ENCODE measurements at regions not wholly inside any gene's neighbourhood (a gene's known extent, or its start where the extent isn't known, plus 50 kb on each side); places are given as distances from the start of the nearest gene placed in this dataset.
"Not testable (repeated sequence)": the region's sequence is repeated elsewhere in the genome, so short reads cannot be mapped to it uniquely, and the experiment has no call there.

DNA sequence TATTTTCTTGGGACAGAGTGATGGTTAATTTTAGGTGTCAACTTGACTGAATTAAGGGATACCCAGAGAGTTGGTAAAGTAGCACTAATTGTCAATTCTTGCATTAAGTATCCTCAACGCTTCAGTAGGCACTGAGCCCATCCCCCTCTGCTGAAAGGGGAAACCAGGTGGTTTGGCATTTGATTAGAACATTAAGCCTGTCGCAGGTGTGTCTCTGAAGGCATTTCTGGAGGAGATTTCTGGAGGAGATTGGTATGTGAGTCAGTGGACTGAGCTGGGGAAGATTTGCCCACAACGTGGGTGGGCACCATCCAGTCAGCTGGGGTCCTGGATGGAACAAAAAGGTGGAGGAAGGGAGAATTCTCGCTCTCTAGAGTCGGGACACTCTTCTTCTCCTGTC is 119.8 kb downstream of the RFX6 start:
- no peak for DNase-seq
- H3K36me3 ChIP-seq, result no peaks in the 10 kb centered on the region
- H3K4me1 ChIP-seq, result no peaks in the 10 kb centered on the region

DNA sequence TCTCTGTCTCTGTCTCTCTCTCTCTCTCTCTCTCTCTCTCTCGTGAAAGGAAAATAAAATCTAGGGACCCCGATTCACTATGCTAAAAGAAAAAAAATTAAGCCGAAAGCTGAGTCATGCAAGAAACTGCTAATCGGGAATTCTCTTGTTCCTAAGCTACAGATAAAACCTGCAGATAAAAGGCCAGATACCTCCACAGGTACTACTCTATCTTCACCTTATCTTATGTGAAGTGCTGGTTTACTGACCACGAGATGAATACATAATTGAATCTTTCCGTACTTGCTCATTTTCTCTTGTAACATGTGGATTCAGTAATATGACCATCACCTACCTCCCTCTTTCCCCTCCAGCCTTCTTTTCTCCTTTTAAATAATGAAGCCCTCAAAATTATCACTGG is 120.5 kb downstream of the RFX6 start:
- H3K4me3 ChIP-seq, result no peak overlapping the region
- no peaks in the 10 kb centered on the region for H3K9me3 ChIP-seq
- TF ChIP-seq POLR2A (IDR thresholded peaks at IDR 0.05), result no peak
- TF ChIP-seq, protein P1, sequence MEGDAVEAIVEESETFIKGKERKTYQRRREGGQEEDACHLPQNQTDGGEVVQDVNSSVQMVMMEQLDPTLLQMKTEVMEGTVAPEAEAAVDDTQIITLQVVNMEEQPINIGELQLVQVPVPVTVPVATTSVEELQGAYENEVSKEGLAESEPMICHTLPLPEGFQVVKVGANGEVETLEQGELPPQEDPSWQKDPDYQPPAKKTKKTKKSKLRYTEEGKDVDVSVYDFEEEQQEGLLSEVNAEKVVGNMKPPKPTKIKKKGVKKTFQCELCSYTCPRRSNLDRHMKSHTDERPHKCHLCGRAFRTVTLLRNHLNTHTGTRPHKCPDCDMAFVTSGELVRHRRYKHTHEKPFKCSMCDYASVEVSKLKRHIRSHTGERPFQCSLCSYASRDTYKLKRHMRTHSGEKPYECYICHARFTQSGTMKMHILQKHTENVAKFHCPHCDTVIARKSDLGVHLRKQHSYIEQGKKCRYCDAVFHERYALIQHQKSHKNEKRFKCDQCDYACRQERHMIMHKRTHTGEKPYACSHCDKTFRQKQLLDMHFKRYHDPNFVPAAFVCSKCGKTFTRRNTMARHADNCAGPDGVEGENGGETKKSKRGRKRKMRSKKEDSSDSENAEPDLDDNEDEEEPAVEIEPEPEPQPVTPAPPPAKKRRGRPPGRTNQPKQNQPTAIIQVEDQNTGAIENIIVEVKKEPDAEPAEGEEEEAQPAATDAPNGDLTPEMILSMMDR (IDR thresholded peaks at IDR 0.05), result no peak
- no peaks in the 10 kb centered on the region for H3K27me3 ChIP-seq
- no peaks in the 10 kb centered on the region for H3K36me3 ChIP-seq
- no peak for DNase-seq
- no peaks in the 10 kb centered on the region for H3K4me1 ChIP-seq
- H3K27ac ChIP-seq, result no peak overlapping the region

More for the DNA sequence above, 119.8 kb downstream of the RFX6 start:
- Histone ChIP-seq H3K4me3 (no peak overlapping the region), H3K27ac (no peak overlapping the region), H3K27me3 (no peaks in the 10 kb centered on the region), H3K9me3 (no peaks in the 10 kb centered on the region)
- no peak for TF ChIP-seq POLR2A (IDR thresholded peaks at IDR 0.05)

DNA sequence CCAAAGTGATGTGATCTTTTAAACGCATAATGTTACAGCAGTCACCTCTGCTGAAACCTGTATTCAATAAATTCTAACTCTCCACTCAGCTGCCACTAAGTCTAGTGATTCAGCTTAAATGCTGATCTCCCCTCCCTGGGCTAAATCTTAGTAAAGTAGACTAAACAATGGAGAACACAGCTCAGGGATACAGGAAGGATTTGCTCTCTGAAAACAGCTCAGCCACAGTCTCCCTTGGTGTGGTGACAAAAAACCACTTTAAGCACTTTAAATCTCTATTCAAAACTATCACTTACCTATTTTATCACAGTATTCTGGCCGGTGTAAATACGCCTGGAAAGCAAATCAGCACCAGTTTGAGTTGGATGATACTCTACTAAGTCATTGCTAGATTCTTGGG is 130.6 kb downstream of the RFX6 start:
- H3K36me3 ChIP-seq, result no peaks in the 10 kb centered on the region
- no peak overlapping the region for H3K4me3 ChIP-seq
- H3K4me1 ChIP-seq, result no peaks in the 10 kb centered on the region
- TF ChIP-seq POLR2A (IDR thresholded peaks at IDR 0.05), result no peak
- TF ChIP-seq, protein P1 (IDR thresholded peaks at IDR 0.05), result no peak
- no peaks in the 10 kb centered on the region for H3K27me3 ChIP-seq
- no peaks in the 10 kb centered on the region for H3K9me3 ChIP-seq
- no peak for DNase-seq
- H3K27ac ChIP-seq, result no peak overlapping the region

DNA sequence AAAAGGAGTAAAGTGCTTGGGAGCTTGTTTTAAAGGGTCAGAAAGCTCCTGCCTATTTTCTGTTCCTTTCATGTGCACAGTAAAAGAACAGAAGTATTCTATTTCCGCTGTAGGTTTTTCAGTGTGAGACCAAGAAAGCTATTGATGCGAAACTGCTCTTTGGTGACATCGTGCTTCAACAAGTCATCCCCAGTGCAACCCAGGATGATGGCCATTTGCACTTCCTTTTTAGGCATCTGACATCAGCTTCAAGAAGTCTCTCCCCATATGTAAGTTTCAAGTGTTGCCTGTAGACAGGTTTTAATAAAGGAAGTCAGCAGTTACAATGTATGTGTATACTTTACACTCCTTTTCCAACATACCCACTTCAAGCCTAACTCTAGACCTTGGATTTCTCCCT is 131.6 kb downstream of the RFX6 start:
- Histone ChIP-seq H3K27ac (no peak overlapping the region), H3K9me3 (no peaks in the 10 kb centered on the region), H3K27me3 (no peaks in the 10 kb centered on the region), H3K36me3 (no peaks in the 10 kb centered on the region), H3K4me3 (no peak overlapping the region), H3K4me1 (no peaks in the 10 kb centered on the region)
- TF ChIP-seq, protein P1 (IDR thresholded peaks at IDR 0.05), result no peak
- no peak for DNase-seq

DNA sequence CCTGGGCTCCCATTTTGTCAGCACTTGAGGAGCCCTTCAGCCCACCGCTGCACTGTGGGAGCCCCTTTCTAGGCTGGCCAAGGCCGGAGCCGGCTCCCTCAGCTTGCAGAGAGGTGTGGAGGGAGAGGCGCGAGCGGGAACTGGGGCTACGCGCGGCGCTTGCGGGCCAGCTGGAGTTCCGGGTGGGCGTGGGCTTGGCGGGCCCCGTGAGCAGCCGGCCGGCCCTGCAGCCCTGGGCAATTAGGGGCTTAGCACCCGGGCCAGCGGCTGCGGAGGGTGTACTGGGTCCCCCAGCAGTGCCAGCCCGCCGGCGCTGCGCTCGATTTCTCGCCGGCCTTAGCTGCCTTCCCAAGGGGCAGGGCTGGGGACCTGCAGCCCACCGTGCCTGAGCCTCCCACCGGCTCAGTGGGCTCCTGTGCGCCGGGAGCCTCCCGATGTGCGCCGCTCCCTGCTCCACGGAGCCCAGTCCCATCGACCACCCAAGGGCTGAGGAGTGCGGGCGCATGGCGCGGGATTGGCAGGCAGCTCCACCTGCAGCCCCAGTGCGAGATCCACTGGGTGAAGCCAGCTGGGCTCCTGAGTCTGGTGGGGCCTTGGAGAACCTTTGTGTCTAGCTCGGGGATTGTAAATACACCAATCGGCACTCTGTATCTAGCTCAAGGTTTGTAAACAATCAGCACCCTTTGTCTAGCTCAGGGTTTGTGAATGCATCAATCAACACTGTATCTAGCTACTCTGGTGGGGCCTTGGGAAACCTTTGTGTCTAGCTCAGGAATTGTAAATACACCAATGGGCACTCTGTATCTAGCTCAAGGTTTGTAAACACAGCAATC is 137.8 kb downstream of the RFX6 start:
- DNase-seq, H3K4me3 ChIP-seq, H3K27me3 ChIP-seq, H3K4me1 ChIP-seq, H3K9me3 ChIP-seq, H3K27ac ChIP-seq, H3K36me3 ChIP-seq: not testable (repeated sequence)

DNA sequence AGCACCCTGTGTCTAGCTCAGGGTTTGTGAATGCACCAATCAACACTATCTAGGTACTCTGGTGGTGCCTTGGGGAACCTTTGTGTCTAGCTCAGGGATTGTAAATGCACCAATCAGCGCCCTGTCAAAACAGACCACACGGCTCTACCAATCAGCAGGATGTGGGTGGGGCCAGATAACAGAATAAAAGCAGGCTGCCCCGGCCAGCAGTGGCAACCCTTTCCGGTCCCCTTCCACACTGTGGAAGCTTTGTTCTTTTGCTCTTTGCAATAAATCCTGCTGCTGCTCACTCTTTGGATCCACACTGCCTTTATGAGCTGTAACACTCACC is 138.4 kb downstream of the RFX6 start:
- H3K27ac ChIP-seq, H3K9me3 ChIP-seq, DNase-seq, H3K36me3 ChIP-seq, H3K4me3 ChIP-seq, H3K27me3 ChIP-seq, H3K4me1 ChIP-seq: not testable (repeated sequence)

DNA sequence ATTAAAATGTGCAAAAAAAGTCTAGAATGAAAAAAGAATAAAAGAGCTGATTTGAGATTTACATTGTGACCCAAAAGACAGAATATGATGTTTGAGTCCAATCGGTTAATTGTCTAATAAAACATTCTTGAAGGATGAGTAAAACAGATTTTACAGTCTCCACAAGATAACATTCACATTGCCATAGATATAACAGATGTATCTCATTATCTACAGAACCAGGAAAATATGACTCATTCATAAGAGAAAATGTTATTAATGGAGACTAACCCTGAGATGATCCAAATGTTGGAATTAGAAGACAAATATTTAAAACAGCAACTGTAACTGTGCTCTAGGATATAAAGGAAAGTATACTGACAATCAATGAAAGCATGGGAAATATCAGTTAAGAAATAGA is 141.7 kb downstream of the RFX6 start:
- DNase-seq, result no peak
- H3K4me1 ChIP-seq, result no peaks in the 10 kb centered on the region
- no peaks in the 10 kb centered on the region for H3K36me3 ChIP-seq
- H3K9me3 ChIP-seq, result no peaks in the 10 kb centered on the region
- H3K4me3 ChIP-seq, result no peak overlapping the region
- H3K27ac ChIP-seq, result no peak overlapping the region
- H3K27me3 ChIP-seq, result no peaks in the 10 kb centered on the region
- TF ChIP-seq, protein P1 (IDR thresholded peaks at IDR 0.05), result no peak
- TF ChIP-seq POLR2A (IDR thresholded peaks at IDR 0.05), result no peak

Data from Peyer's patch (tissue), 4 donors.